Ovary (tissue), 3 donors: ENCODE measurements at regions not wholly inside any gene's neighbourhood (a gene's known extent, or its start where the extent isn't known, plus 50 kb on each side); places are given as distances from the start of the nearest gene placed in this dataset.

Experiments
- CTCF ChIP-seq, 3 donors: fragments of 450-650 bp in 2 of 3; fragments of 200-600 bp in 1 of 3; IDR thresholded peaks; one replicate each; pipeline versions ENCODE4 v1.5.1 to v1.8.0; 2016 to 2022; ENCODE audit warnings: antibody characterized with exemption in 3 of 3, mild to moderate bottlenecking in 1 of 3
- EP300 ChIP-seq: sonication (generic); formaldehyde crosslinking; IDR thresholded peaks from one replicate; pipeline ENCODE4 v1.6.1; 2017; ENCODE audit warnings: antibody characterized with exemption
- POLR2A ChIP-seq: fragments of 450-650 bp; IDR thresholded peaks from one replicate; pipeline ENCODE4 v1.6.1; 2017; ENCODE audit warnings: antibody characterized with exemption, mild to moderate bottlenecking, moderate library complexity
- donor health status: DM: no; HTN: no; CAD: no.

GRCh38 chr3:107068980-107069379 is 308.3 kb upstream of the CCDC54 start:
- TF ChIP-seq CTCF (IDR thresholded peaks at IDR 0.05) (no peak), EP300 (no peak), POLR2A (no peak)
